GM23248 (cell line): ENCODE measurements at regions not wholly inside any gene's neighbourhood (a gene's known extent, or its start where the extent isn't known, plus 50 kb on each side); places are given as distances from the start of the nearest gene placed in this dataset.

ENCODE experiments used
- DNase-seq: peaks from one replicate; pipeline ENCODE4 v3.0.0-alpha.2; 2015
- H2AFZ ChIP-seq: fragments of 200-600 bp; sonication (generic); 2 replicates; pipeline ENCODE4 v1.6.1; 2016; ENCODE audit warnings: antibody characterized with exemption
- H3F3A ChIP-seq: fragments of 200-600 bp; sonication (generic); 2 replicates; pipeline ENCODE4 v1.6.1; 2016; ENCODE audit warnings: mild to moderate bottlenecking, antibody characterized with exemption, mixed run types; ENCODE audit not compliant: insufficient read depth
- H3K27ac ChIP-seq: fragments of 200-600 bp; sonication (generic); 2 replicates; pipeline ENCODE4 v1.5.1; 2016; ENCODE audit warnings: mild to moderate bottlenecking
- H3K27me3 ChIP-seq: fragments of 200-600 bp; sonication (generic); replicated peaks from 2 replicates; pipeline ENCODE4 v1.6.1; 2016; ENCODE audit warnings: mild to moderate bottlenecking; ENCODE audit not compliant: insufficient read depth
- H3K36me3 ChIP-seq: fragments of 200-600 bp; sonication (generic); 2 replicates; pipeline ENCODE4 v1.6.1; 2016; ENCODE audit warnings: low read depth, mild to moderate bottlenecking
- H3K4me1 ChIP-seq: fragments of 200-600 bp; sonication (generic); 2 replicates; pipeline ENCODE4 v1.6.1; 2016; ENCODE audit warnings: mild to moderate bottlenecking; ENCODE audit not compliant: insufficient read depth
- H3K4me2 ChIP-seq: fragments of 200-600 bp; sonication (generic); one replicate; pipeline ENCODE4 v1.6.1; 2016; ENCODE audit warnings: mild to moderate bottlenecking; ENCODE audit not compliant: unreplicated experiment
- H3K4me3 ChIP-seq: fragments of 200-600 bp; sonication (generic); 2 replicates; pipeline ENCODE4 v1.5.1; 2016; ENCODE audit warnings: mild to moderate bottlenecking
- H3K79me2 ChIP-seq: fragments of 200-600 bp; sonication (generic); 2 replicates; pipeline ENCODE4 v1.6.1; 2016; ENCODE audit warnings: mild to moderate bottlenecking; ENCODE audit not compliant: insufficient read depth
- H3K9ac ChIP-seq: fragments of 200-600 bp; sonication (generic); 2 replicates; pipeline ENCODE4 v1.6.1; 2016; ENCODE audit warnings: mild to moderate bottlenecking
- H3K9me2 ChIP-seq: fragments of 200-600 bp; sonication (generic); 2 replicates; pipeline ENCODE4 v1.6.1; 2016; ENCODE audit warnings: mixed run types, mild to moderate bottlenecking, moderate library complexity; ENCODE audit not compliant: insufficient read depth
- H3K9me3 ChIP-seq: fragments of 200-600 bp; sonication (generic); one replicate; pipeline ENCODE4 v1.6.1; 2017; ENCODE audit warnings: low read depth
- H4K20me1 ChIP-seq: fragments of 200-600 bp; sonication (generic); 2 replicates; pipeline ENCODE4 v1.6.0; 2016; ENCODE audit not compliant: insufficient read depth
- EZH2 ChIP-seq: fragments of 200-600 bp; sonication (generic); IDR thresholded peaks from 2 replicates; pipeline ENCODE4 v1.6.1; 2018; ENCODE audit warnings: antibody characterized with exemption, mild to moderate bottlenecking; ENCODE audit not compliant: insufficient read depth, poor library complexity, severe bottlenecking
- EZH2phosphoT487 ChIP-seq: fragments of 200-600 bp; sonication (generic); IDR thresholded peaks from 2 replicates; pipeline ENCODE4 v1.6.1; 2018; ENCODE audit warnings: antibody characterized with exemption, moderate library complexity, mild to moderate bottlenecking, low read depth; ENCODE audit not compliant: insufficient read depth
- WGBS, 2 experiments: methylation state at CpG; one replicate each; pipeline ENCODE4 v1.1.6; 2015 to 2017; ENCODE audit warnings: low lambda C conversion rate in 2 of 2, low coverage in 1 of 2; ENCODE audit errors: missing lambda C conversion rate in 2 of 2; 5-methylcytosine and 5-hydroxymethylcytosine counted together
- in situ Hi-C: fragments of 300-500 bp; cut with MboI; formaldehyde crosslinking; loops from 2 replicates; pipeline ENCODE4 v1.15.0; 2020

GRCh38 chrX:110462957-110463356 lies 104.3 kb downstream of the RTL9 start:
- in situ Hi-C loops = loop anchor here (25.0 kb wide), 2 partner anchors 224 to 624 kb away; partner anchors contain the start of gene PAK3
- peak; percentile 14 for DNase-seq

GRCh38 chrX:110466790-110467189 lies 108.1 kb downstream of the RTL9 start:
- TF ChIP-seq EZH2 = no peak
- no peak for TF ChIP-seq EZH2phosphoT487
- H2AFZ ChIP-seq = no peak overlapping the region

More at GRCh38 chrX:110462957-110463356, 104.3 kb downstream of the RTL9 start:
- Histone ChIP-seq H3K79me2 (no peaks in the 10 kb centered on the region), H3K4me2 (no peak overlapping the region), H3K9ac (no peak overlapping the region), H3K36me3 (no peaks in the 10 kb centered on the region), H4K20me1 (no peaks in the 10 kb centered on the region), H3K9me2 (no peaks in the 10 kb centered on the region), H3K4me1 (no peaks in the 10 kb centered on the region), H3K9me3 (no peaks in the 10 kb centered on the region), H3K27me3 (no peaks in the 10 kb centered on the region), H3F3A (no peaks in the 10 kb centered on the region), H3K27ac (no peak overlapping the region), H3K4me3 (no peak overlapping the region), H2AFZ (no peak overlapping the region)
- no peak for TF ChIP-seq EZH2
- no peak for TF ChIP-seq EZH2phosphoT487

GRCh38 chrX:110472265-110472664 lies 113.6 kb downstream of the RTL9 start:
- no peak overlapping the region for H3K27ac ChIP-seq
- no peak overlapping the region for H2AFZ ChIP-seq
- H3K4me3 ChIP-seq = no peak overlapping the region
- in situ Hi-C loops = loop anchor here (25.0 kb wide), 2 partner anchors 215 to 615 kb away; partner anchors contain the start of gene PAK3
- H3F3A ChIP-seq = no peaks in the 10 kb centered on the region
- H3K4me1 ChIP-seq = no peaks in the 10 kb centered on the region
- no peaks in the 10 kb centered on the region for H3K79me2 ChIP-seq
- no peak overlapping the region for H3K4me2 ChIP-seq
- H3K9me3 ChIP-seq = no peaks in the 10 kb centered on the region
- no peaks in the 10 kb centered on the region for H3K36me3 ChIP-seq
- no peak for TF ChIP-seq EZH2phosphoT487
- no peaks in the 10 kb centered on the region for H3K9me2 ChIP-seq
- H3K27me3 ChIP-seq = no peaks in the 10 kb centered on the region
- H3K9ac ChIP-seq = no peak overlapping the region
- WGBS, 2 experiments = 36 to 50% methylated on average over 3 of the region's 3 CpGs
- DNase-seq = no peak
- H4K20me1 ChIP-seq = no peaks in the 10 kb centered on the region

More at GRCh38 chrX:110466790-110467189, 108.1 kb downstream of the RTL9 start:
- in situ Hi-C loops = loop anchor here (25.0 kb wide), 2 partner anchors 221 to 621 kb away; partner anchors contain the start of gene PAK3
- no peak overlapping the region for H3K4me2 ChIP-seq
- H3K27ac ChIP-seq = no peak overlapping the region
- 73 to 100% methylated on average over 2 of the region's 2 CpGs for WGBS, 2 experiments
- no peaks in the 10 kb centered on the region for H3K9me2 ChIP-seq
- no peaks in the 10 kb centered on the region for H3K9me3 ChIP-seq
- no peaks in the 10 kb centered on the region for H3K36me3 ChIP-seq
- H3K4me3 ChIP-seq = no peak overlapping the region
- H3F3A ChIP-seq = no peaks in the 10 kb centered on the region
- no peak for DNase-seq
- H3K79me2 ChIP-seq = no peaks in the 10 kb centered on the region
- H4K20me1 ChIP-seq = no peaks in the 10 kb centered on the region
- H3K9ac ChIP-seq = no peak overlapping the region
- no peaks in the 10 kb centered on the region for H3K4me1 ChIP-seq
- no peaks in the 10 kb centered on the region for H3K27me3 ChIP-seq

GRCh38 chrX:110477593-110478228 lies 119.1 kb downstream of the RTL9 start:
- TF ChIP-seq EZH2 (no peak), EZH2phosphoT487 (no peak)
- Histone ChIP-seq H3K9ac (no peak overlapping the region), H2AFZ (no peak overlapping the region), H3F3A (no peaks in the 10 kb centered on the region), H3K4me1 (no peaks in the 10 kb centered on the region), H3K4me2 (no peak overlapping the region), H3K27ac (no peak overlapping the region), H3K27me3 (no peaks in the 10 kb centered on the region), H3K36me3 (no peaks in the 10 kb centered on the region), H3K9me3 (no peaks in the 10 kb centered on the region), H3K79me2 (no peaks in the 10 kb centered on the region), H3K9me2 (no peaks in the 10 kb centered on the region), H4K20me1 (no peaks in the 10 kb centered on the region), H3K4me3 (no peak overlapping the region)
- DNase-seq = no peak
- in situ Hi-C loops = no loop called here
- WGBS, 2 experiments = 86 to 90% methylated on average over 3 to 5 of the region's 5 CpGs
